Activated CD4-positive, alpha-beta memory T cell treated with anti-CD3 and anti-CD28 coated beads for 36 hours (primary cell): ENCODE measurements at regions not wholly inside any gene's neighbourhood (a gene's known extent, or its start where the extent isn't known, plus 50 kb on each side); places are given as distances from the start of the nearest gene placed in this dataset.

Source experiments
- CTCF ChIA-PET: fragments of 350-600 bp; sonication (Branson Sonifier 250); formaldehyde crosslinking; loops from one replicate; lab custom pipeline; 2021; ENCODE audit warnings: antibody characterized with exemption, inconsistent platforms; lab: Charles Lee
- POLR2A ChIA-PET: fragments of 350-600 bp; sonication (Branson Sonifier 250); formaldehyde crosslinking; loops from one replicate; lab custom pipeline; 2021; ENCODE audit warnings: antibody characterized with exemption; lab: Charles Lee
- DNase-seq: peaks from one replicate; pipeline ENCODE4 v3.0.0-alpha.2; 2020
- H3K27ac Mint-ChIP-seq: one replicate; pipeline ENCODE4 v1.8.0; 2021; ENCODE audit warnings: mixed read lengths
- H3K27me3 Mint-ChIP-seq: one replicate; pipeline ENCODE4 v1.8.0; 2021; ENCODE audit warnings: mixed read lengths
- H3K36me3 Mint-ChIP-seq: one replicate; pipeline ENCODE4 v1.8.0; 2021; ENCODE audit warnings: mixed read lengths
- H3K4me1 Mint-ChIP-seq: one replicate; pipeline ENCODE4 v1.8.0; 2021; ENCODE audit warnings: low read depth, mixed read lengths
- H3K4me3 Mint-ChIP-seq: one replicate; pipeline ENCODE4 v1.8.0; 2021; ENCODE audit warnings: mild to moderate bottlenecking, mixed read lengths
- H3K9me3 Mint-ChIP-seq: one replicate; pipeline ENCODE4 v1.8.0; 2021; ENCODE audit warnings: mixed read lengths
- intact Hi-C: fragments of 100-400 bp; cut with micrococcal nuclease; formaldehyde crosslinking; loops from one replicate; pipeline ENCODE4 v1.15.1; 2023

- H3K27ac Mint-ChIP-seq, result no peak overlapping the region
- DNase-seq, result no peak
- H3K4me3 Mint-ChIP-seq, result no peak overlapping the region
- intact Hi-C loops, result no loop called here
- no peaks in the 10 kb centered on the region for H3K4me1 Mint-ChIP-seq
- no peaks in the 10 kb centered on the region for H3K36me3 Mint-ChIP-seq
- ChIA-PET POLR2A (no interaction called here), CTCF (no interaction called here)
- H3K9me3 Mint-ChIP-seq, result no peaks in the 10 kb centered on the region
- no peaks in the 10 kb centered on the region for H3K27me3 Mint-ChIP-seq
These were observed 103.7 kb upstream of the MEIS1 start for GRCh38 chr2:66331176-66331575.

DNA sequence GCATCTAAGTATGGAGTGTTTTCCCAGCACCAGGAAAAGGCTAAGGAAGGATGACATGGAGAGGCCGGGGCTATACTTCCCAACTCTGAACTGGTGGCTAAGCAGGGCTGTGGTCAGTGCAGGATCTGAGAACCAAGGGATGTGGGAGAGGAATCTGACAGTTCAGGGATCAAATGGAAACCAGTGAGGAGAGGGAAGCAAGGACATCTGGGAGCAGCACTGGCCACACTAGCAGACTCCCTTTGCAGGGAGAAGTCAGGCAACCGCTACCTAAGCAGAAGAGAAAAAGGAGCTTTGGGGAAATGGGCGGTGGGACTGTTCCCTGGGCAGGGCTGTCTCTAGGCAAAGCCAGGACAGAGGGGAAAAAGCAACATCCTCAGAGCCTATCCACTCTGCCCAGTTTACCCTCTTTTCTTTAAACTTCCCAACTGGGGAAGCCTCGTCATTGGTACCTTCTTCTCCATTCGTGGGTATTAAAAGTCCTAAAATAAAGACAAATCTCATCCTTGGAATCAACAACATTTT lies 105.8 kb upstream of the MEIS1 start:
- H3K27me3 Mint-ChIP-seq, result no peaks in the 10 kb centered on the region
- POLR2A ChIA-PET, result no interaction called here

GRCh38 chr2:66327066-66327740 lies 107.7 kb upstream of the MEIS1 start:
- POLR2A ChIA-PET, result no interaction called here
- Mint-ChIP-seq H3K9me3 (no peaks in the 10 kb centered on the region), H3K27ac (no peak overlapping the region), H3K27me3 (no peaks in the 10 kb centered on the region), H3K36me3 (no peaks in the 10 kb centered on the region), H3K4me1 (no peaks in the 10 kb centered on the region), H3K4me3 (no peak overlapping the region)
- CTCF ChIA-PET, result interaction anchor here (0.7 kb wide), 1 partner anchor 34 kb away, joined by 5 read pairs; no protein-coding TSS in a partner anchor
- intact Hi-C loops, result no loop called here
- no peak for DNase-seq

More for the DNA sequence above, 105.8 kb upstream of the MEIS1 start:
- CTCF ChIA-PET, result no interaction called here
- Mint-ChIP-seq H3K27ac (no peak overlapping the region), H3K4me1 (no peaks in the 10 kb centered on the region), H3K36me3 (no peaks in the 10 kb centered on the region), H3K9me3 (no peaks in the 10 kb centered on the region), H3K4me3 (no peak overlapping the region)
- intact Hi-C loops, result no loop called here
- DNase-seq, result no peak

- Mint-ChIP-seq H3K4me3 (no peak overlapping the region), H3K9me3 (no peaks in the 10 kb centered on the region), H3K36me3 (no peaks in the 10 kb centered on the region), H3K27me3 (no peaks in the 10 kb centered on the region), H3K27ac (no peak overlapping the region), H3K4me1 (no peaks in the 10 kb centered on the region)
- ChIA-PET CTCF (no interaction called here), POLR2A (no interaction called here)
- no peak for DNase-seq
- intact Hi-C loops, result no loop called here
These were observed 109.9 kb upstream of the MEIS1 start for GRCh38 chr2:66324909-66325528.

GRCh38 chr2:66324356-66324755 lies 110.6 kb upstream of the MEIS1 start:
- intact Hi-C loops, result no loop called here
- no peak overlapping the region for H3K27ac Mint-ChIP-seq
- H3K4me3 Mint-ChIP-seq, result no peak overlapping the region
- CTCF ChIA-PET, result no interaction called here
- no peaks in the 10 kb centered on the region for H3K27me3 Mint-ChIP-seq
- POLR2A ChIA-PET, result no interaction called here
- DNase-seq, result no peak
- H3K36me3 Mint-ChIP-seq, result no peaks in the 10 kb centered on the region
- H3K9me3 Mint-ChIP-seq, result no peaks in the 10 kb centered on the region
- no peaks in the 10 kb centered on the region for H3K4me1 Mint-ChIP-seq

- H3K36me3 Mint-ChIP-seq, result no peaks in the 10 kb centered on the region
- ChIA-PET CTCF (no interaction called here), POLR2A (no interaction called here)
- intact Hi-C loops, result no loop called here
- H3K4me1 Mint-ChIP-seq, result no peaks in the 10 kb centered on the region
- H3K27ac Mint-ChIP-seq, result no peak overlapping the region
- no peak overlapping the region for H3K4me3 Mint-ChIP-seq
- DNase-seq, result no peak
- no peaks in the 10 kb centered on the region for H3K27me3 Mint-ChIP-seq
- no peaks in the 10 kb centered on the region for H3K9me3 Mint-ChIP-seq
These were observed 111.5 kb upstream of the MEIS1 start for GRCh38 chr2:66323406-66323805.

DNA sequence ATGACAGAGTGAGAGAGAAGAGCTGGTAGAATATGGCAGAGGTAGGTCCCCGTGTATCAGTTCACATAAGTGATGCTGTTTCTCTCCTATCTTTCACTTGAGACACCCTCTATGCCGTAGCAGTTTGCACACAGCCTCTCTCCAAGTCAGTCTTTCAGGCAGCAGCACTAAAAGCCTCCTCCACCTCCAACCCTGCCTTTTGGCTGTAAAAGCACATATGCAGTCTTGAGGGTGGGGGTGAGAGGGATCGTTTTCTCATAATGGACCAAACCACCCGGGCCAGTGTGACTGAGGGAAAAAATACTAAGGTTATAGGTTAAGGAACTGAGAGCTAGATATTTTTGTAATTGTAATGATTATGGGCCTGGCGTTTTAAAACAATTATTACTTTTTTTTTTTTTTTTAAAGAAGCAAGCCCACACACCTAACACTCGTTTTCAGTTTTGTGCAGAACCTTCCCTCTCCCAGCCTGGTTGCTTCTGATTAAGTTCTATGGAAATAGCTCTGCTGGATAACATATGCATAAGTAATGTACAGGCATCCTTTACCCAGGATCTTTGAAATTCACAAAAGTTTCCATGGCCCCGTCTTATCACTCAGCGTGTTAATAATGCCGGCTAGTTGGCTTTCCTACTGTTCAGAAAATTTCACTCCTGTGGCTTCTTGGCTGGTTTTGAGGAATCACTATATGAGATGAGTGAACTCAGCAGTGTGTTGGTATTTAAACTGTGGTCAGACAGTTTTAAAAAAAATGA lies 112.2 kb upstream of the MEIS1 start:
- H3K4me1 Mint-ChIP-seq, result no peaks in the 10 kb centered on the region
- no peaks in the 10 kb centered on the region for H3K27me3 Mint-ChIP-seq
- no peak overlapping the region for H3K27ac Mint-ChIP-seq
- no peak overlapping the region for H3K4me3 Mint-ChIP-seq
- H3K9me3 Mint-ChIP-seq, result peaks cover under 1% of the 10 kb centered on the region
- ChIA-PET CTCF (no interaction called here), POLR2A (no interaction called here)
- H3K36me3 Mint-ChIP-seq, result no peaks in the 10 kb centered on the region
- intact Hi-C loops, result no loop called here
- DNase-seq, result no peak

DNA sequence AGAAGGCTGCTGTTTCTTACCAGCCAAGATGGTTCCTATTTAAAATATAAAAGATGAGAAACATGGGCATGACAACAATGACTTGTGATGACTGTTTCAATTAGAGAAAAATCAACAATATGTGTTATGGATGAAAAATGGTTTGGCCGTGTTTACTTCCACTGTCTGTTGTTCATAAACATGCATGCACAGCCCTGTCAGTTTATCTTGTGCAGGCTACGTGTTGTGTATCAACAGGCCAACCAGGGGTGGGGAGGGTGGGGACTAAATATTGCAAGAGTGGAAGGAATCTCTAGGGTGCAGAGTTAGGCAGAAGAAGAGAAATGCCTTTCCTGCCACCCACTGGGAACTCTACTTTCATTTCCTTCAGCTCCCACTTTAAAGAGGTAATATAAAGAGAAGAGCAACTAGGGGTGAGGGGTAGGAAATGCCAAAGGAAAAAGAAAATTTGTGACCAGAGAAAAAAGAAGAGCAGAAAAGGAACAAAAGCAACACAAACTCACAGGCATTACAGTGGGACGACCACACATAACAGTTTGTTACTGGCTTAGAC lies 116.8 kb upstream of the MEIS1 start:
- ChIA-PET CTCF (no interaction called here), POLR2A (no interaction called here)
- H3K27me3 Mint-ChIP-seq, result no peaks in the 10 kb centered on the region
- peaks cover 10% of the 10 kb centered on the region for H3K9me3 Mint-ChIP-seq
- no peaks in the 10 kb centered on the region for H3K4me1 Mint-ChIP-seq
- no peak overlapping the region for H3K27ac Mint-ChIP-seq
- H3K36me3 Mint-ChIP-seq, result no peaks in the 10 kb centered on the region
- no peak for DNase-seq
- no peak overlapping the region for H3K4me3 Mint-ChIP-seq
- intact Hi-C loops, result no loop called here

GRCh38 chr2:66317268-66317890 lies 117.5 kb upstream of the MEIS1 start:
- Mint-ChIP-seq H3K4me3 (no peak overlapping the region), H3K27ac (no peak overlapping the region), H3K27me3 (no peaks in the 10 kb centered on the region), H3K4me1 (no peaks in the 10 kb centered on the region), H3K36me3 (no peaks in the 10 kb centered on the region), H3K9me3 (peaks cover 14% of the 10 kb centered on the region)
- intact Hi-C loops, result no loop called here
- CTCF ChIA-PET, result no interaction called here
- no peak for DNase-seq
- POLR2A ChIA-PET, result no interaction called here

DNA sequence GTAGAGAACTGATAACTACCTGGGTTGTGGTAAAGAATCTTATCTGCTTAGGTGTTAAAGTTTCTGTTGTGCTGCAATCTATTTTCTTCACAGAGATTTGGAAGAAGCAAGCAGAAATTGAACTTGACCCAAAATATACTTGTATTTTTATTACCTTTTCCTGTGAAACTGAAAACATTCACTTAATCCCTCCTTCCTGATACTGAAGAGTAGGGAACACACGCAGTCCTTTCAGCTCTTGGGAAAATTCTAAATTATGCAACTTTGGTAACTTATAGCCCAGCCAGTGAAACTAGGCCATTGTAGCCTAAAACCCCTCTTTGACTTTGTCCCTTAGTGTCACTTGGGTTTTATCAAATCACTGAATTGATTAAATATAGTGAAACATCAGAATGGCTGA lies 128.4 kb upstream of the MEIS1 start:
- intact Hi-C loops, result no loop called here
- ChIA-PET POLR2A (no interaction called here), CTCF (no interaction called here)
- H3K36me3 Mint-ChIP-seq, result no peaks in the 10 kb centered on the region
- DNase-seq, result no peak
- peaks cover 2% of the 10 kb centered on the region for H3K9me3 Mint-ChIP-seq
- H3K4me1 Mint-ChIP-seq, result no peaks in the 10 kb centered on the region
- no peak overlapping the region for H3K4me3 Mint-ChIP-seq
- no peaks in the 10 kb centered on the region for H3K27me3 Mint-ChIP-seq
- no peak overlapping the region for H3K27ac Mint-ChIP-seq

DNA sequence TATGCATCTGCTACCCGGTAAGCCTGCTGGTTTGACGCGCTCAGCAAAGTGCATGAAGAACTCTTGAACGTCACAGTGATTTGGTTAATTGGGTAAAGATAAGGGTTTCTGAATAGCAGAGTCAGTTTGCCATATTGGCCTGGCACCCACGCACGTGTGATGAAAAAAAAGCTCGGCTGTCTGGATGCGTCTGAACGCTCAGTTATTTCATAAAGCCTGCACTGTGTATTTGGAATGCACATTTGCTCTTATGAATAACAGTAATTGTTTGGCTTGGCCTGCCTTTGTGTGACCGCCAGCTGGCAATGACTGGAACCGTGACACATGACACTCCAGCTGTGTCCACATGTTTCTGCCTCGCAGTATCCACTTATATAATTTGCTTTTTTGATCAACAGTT lies 129.2 kb upstream of the MEIS1 start:
- Mint-ChIP-seq H3K36me3 (no peaks in the 10 kb centered on the region), H3K4me1 (no peaks in the 10 kb centered on the region), H3K4me3 (no peak overlapping the region), H3K27me3 (no peaks in the 10 kb centered on the region), H3K9me3 (peaks cover 2% of the 10 kb centered on the region), H3K27ac (no peak overlapping the region)
- ChIA-PET POLR2A (no interaction called here), CTCF (no interaction called here)
- no peak for DNase-seq
- intact Hi-C loops, result no loop called here

DNA sequence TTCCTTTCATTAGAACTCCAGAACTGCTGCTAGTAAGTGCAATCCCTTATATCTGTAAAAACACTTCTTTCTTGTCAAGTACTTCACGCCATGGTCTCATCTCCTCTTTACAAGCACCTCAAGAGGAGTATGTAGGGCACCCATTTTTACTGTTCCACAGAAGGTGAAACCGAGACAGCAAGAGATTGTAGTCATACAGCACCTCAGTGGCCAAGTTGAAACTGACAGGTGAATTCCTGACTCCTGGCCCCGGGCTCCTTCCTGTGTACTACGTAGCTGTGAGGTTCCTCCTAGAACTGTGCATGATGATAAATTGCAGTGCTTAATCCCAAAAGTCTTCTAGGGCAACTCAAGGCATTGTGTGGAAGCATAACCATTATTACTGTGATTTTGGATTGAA lies 131.5 kb upstream of the MEIS1 start:
- Mint-ChIP-seq H3K4me3 (no peak overlapping the region), H3K36me3 (no peaks in the 10 kb centered on the region), H3K4me1 (no peaks in the 10 kb centered on the region), H3K9me3 (peaks cover 2% of the 10 kb centered on the region), H3K27me3 (no peaks in the 10 kb centered on the region), H3K27ac (no peak overlapping the region)
- intact Hi-C loops, result no loop called here
- POLR2A ChIA-PET, result no interaction called here
- DNase-seq, result no peak
- CTCF ChIA-PET, result no interaction called here
